ENCODE measurements at regions not wholly inside any gene's neighbourhood (a gene's known extent, or its start where the extent isn't known, plus 50 kb on each side); places are given as distances from the start of the nearest gene placed in this dataset.
A peak's percentile ranks its signal among the peaks of the same experiment; 100 is the strongest.
"Not testable (repeated sequence)": the region's sequence is repeated elsewhere in the genome, so short reads cannot be mapped to it uniquely, and the experiment has no call there.

DNA sequence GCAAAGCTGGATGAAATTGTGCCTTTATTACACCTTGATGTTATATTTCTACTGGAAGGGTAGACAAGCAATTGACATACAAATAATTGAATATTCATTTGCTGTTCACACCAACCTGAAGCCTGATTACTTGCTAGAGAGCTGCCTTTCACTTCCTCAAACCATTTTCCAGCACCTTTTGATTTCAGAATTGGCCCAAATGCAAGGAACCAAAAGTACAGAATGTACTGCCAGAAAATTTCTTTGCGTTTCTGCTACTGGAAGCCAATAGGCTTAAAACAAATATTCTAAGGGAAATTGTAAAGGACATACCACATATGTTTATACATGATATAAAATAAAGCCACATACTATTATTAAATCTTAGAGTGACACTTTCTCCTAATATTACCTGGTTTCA is 94.5 kb downstream of the RFPL4B start:
- Histone ChIP-seq H3K4me1 (ENCODE audit: low read length) (peaks cover 10% of the 10 kb centered on the region), H3K36me3 (ENCODE audit: insufficient read depth, low read length) (no peaks in the 10 kb centered on the region), H2AFZ (ENCODE audit: low read length) (no peak overlapping the region), H3K4me3 (ENCODE audit: low read length) (no peak overlapping the region), H3K9ac (ENCODE audit: low read length) (no peak overlapping the region), H3K79me2 (ENCODE audit: low read length) (no peaks in the 10 kb centered on the region), H3K9me2 (replicated peaks; ENCODE audit: insufficient read depth, low read length) (no peaks in the 10 kb centered on the region), H3K27me3 (ENCODE audit: low read length) (no peaks in the 10 kb centered on the region), H3K9me3 (ENCODE audit: low read length) (no peaks in the 10 kb centered on the region), H4K20me1 (ENCODE audit: insufficient read depth, low read depth, low read length) (no peaks in the 10 kb centered on the region), H3K4me2 (ENCODE audit: low read depth, low read length, poor library complexity, severe bottlenecking) (no peak overlapping the region), H3K27ac (ENCODE audit: low read length) (no peak overlapping the region)
- no peak for DNase-seq

- DNase-seq, result no peak
- Histone ChIP-seq H3K4me1 (ENCODE audit: low read length) (peaks cover 10% of the 10 kb centered on the region), H3K4me2 (ENCODE audit: low read depth, low read length, poor library complexity, severe bottlenecking) (peak overlapping the region; percentile 21), H3K9ac (ENCODE audit: low read length) (no peak overlapping the region), H3K27ac (ENCODE audit: low read length) (no peak overlapping the region), H3K9me3 (ENCODE audit: low read length) (no peaks in the 10 kb centered on the region), H2AFZ (ENCODE audit: low read length) (no peak overlapping the region), H3K27me3 (ENCODE audit: low read length) (no peaks in the 10 kb centered on the region), H4K20me1 (ENCODE audit: insufficient read depth, low read depth, low read length) (no peaks in the 10 kb centered on the region), H3K4me3 (ENCODE audit: low read length) (no peak overlapping the region), H3K36me3 (ENCODE audit: insufficient read depth, low read length) (no peaks in the 10 kb centered on the region), H3K79me2 (ENCODE audit: low read length) (no peaks in the 10 kb centered on the region), H3K9me2 (replicated peaks; ENCODE audit: insufficient read depth, low read length) (no peaks in the 10 kb centered on the region)
These were observed 96.3 kb downstream of the RFPL4B start for GRCh38 chr6:112443179-112444065.

- H3K9me2 ChIP-seq (replicated peaks; ENCODE audit: insufficient read depth, low read length); H2AFZ ChIP-seq (ENCODE audit: low read length); H3K79me2 ChIP-seq (ENCODE audit: low read length); H3K27ac ChIP-seq (ENCODE audit: low read length); H3K9me3 ChIP-seq (ENCODE audit: low read length); H3K9ac ChIP-seq (ENCODE audit: low read length); H3K4me3 ChIP-seq (ENCODE audit: low read length); H3K27me3 ChIP-seq (ENCODE audit: low read length); H3K4me2 ChIP-seq (ENCODE audit: low read depth, low read length, poor library complexity, severe bottlenecking); H3K4me1 ChIP-seq (ENCODE audit: low read length); DNase-seq; H4K20me1 ChIP-seq (ENCODE audit: insufficient read depth, low read depth, low read length); H3K36me3 ChIP-seq (ENCODE audit: insufficient read depth, low read length): not testable (repeated sequence)
These were observed 101.7 kb downstream of the RFPL4B start for GRCh38 chr6:112448786-112449185.

- Histone ChIP-seq H2AFZ (ENCODE audit: low read length) (no peak overlapping the region), H3K9me2 (replicated peaks; ENCODE audit: insufficient read depth, low read length) (no peaks in the 10 kb centered on the region), H3K9me3 (ENCODE audit: low read length) (no peaks in the 10 kb centered on the region), H3K27ac (ENCODE audit: low read length) (no peak overlapping the region), H3K9ac (ENCODE audit: low read length) (no peak overlapping the region), H4K20me1 (ENCODE audit: insufficient read depth, low read depth, low read length) (no peaks in the 10 kb centered on the region), H3K4me2 (ENCODE audit: low read depth, low read length, poor library complexity, severe bottlenecking) (no peak overlapping the region), H3K27me3 (ENCODE audit: low read length) (0 out of 2 replicates have a peak, but pooled peaks cover 2% of the 10 kb centered on the region), H3K4me3 (ENCODE audit: low read length) (no peak overlapping the region), H3K4me1 (ENCODE audit: low read length) (no peaks in the 10 kb centered on the region), H3K36me3 (ENCODE audit: insufficient read depth, low read length) (no peaks in the 10 kb centered on the region), H3K79me2 (ENCODE audit: low read length) (no peaks in the 10 kb centered on the region)
- DNase-seq, result no peak
These were observed 103.5 kb downstream of the RFPL4B start for GRCh38 chr6:112450663-112451062.

DNA sequence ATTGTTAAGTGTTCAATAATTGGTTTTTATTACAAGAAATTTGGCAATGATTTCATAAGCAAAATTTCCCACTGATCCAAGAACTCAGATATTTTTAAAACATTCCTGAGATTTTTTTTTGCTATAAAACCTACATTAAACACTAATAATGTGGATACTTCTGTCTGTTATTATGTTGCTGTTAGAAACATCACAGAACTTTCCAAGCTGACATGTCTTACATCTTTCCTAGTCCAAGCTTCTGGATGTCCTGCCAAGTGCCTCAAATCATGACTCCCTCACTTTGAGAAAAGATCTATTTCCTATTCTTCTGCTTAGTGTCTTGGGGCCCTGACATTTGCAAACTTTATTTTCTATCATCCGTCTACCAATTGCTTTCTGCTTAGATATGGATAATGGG is 110.8 kb downstream of the RFPL4B start:
- no peak overlapping the region for H3K9ac ChIP-seq (ENCODE audit: low read length)
- H3K4me1 ChIP-seq (ENCODE audit: low read length), result no peaks in the 10 kb centered on the region
- H3K9me2 ChIP-seq (replicated peaks; ENCODE audit: insufficient read depth, low read length), result no peaks in the 10 kb centered on the region
- H3K4me2 ChIP-seq (ENCODE audit: low read depth, low read length, poor library complexity, severe bottlenecking), result no peak overlapping the region
- no peak for DNase-seq
- no peaks in the 10 kb centered on the region for H3K27me3 ChIP-seq (ENCODE audit: low read length)
- no peak overlapping the region for H3K4me3 ChIP-seq (ENCODE audit: low read length)
- no peaks in the 10 kb centered on the region for H3K79me2 ChIP-seq (ENCODE audit: low read length)
- H3K27ac ChIP-seq (ENCODE audit: low read length), result no peak overlapping the region
- H2AFZ ChIP-seq (ENCODE audit: low read length), result no peak overlapping the region
- H4K20me1 ChIP-seq (ENCODE audit: insufficient read depth, low read depth, low read length), result no peaks in the 10 kb centered on the region
- no peaks in the 10 kb centered on the region for H3K36me3 ChIP-seq (ENCODE audit: insufficient read depth, low read length)
- H3K9me3 ChIP-seq (ENCODE audit: low read length), result no peaks in the 10 kb centered on the region

- Histone ChIP-seq H3K27me3 (ENCODE audit: low read length) (no peaks in the 10 kb centered on the region), H3K27ac (ENCODE audit: low read length) (no peak overlapping the region), H3K9me3 (ENCODE audit: low read length) (no peaks in the 10 kb centered on the region), H3K9ac (ENCODE audit: low read length) (no peak overlapping the region), H3K4me2 (ENCODE audit: low read depth, low read length, poor library complexity, severe bottlenecking) (no peak overlapping the region), H4K20me1 (ENCODE audit: insufficient read depth, low read depth, low read length) (no peaks in the 10 kb centered on the region), H3K4me3 (ENCODE audit: low read length) (no peak overlapping the region), H3K79me2 (ENCODE audit: low read length) (no peaks in the 10 kb centered on the region), H3K4me1 (ENCODE audit: low read length) (no peaks in the 10 kb centered on the region), H3K9me2 (replicated peaks; ENCODE audit: insufficient read depth, low read length) (no peaks in the 10 kb centered on the region), H2AFZ (ENCODE audit: low read length) (no peak overlapping the region), H3K36me3 (ENCODE audit: insufficient read depth, low read length) (no peaks in the 10 kb centered on the region)
- DNase-seq, result no peak
These were observed 112.7 kb downstream of the RFPL4B start for GRCh38 chr6:112459758-112460304.

GRCh38 chr6:112464901-112465665 is 118.0 kb downstream of the RFPL4B start:
- no peak overlapping the region for H3K27ac ChIP-seq (ENCODE audit: low read length)
- no peak overlapping the region for H2AFZ ChIP-seq (ENCODE audit: low read length)
- H3K9me3 ChIP-seq (ENCODE audit: low read length), result no peaks in the 10 kb centered on the region

More at GRCh38 chr6:112464901-112465665, 118.0 kb downstream of the RFPL4B start:
- H3K27me3 ChIP-seq (ENCODE audit: low read length), result no peaks in the 10 kb centered on the region
- H3K4me3 ChIP-seq (ENCODE audit: low read length), result no peak overlapping the region
- H3K36me3 ChIP-seq (ENCODE audit: insufficient read depth, low read length), result no peaks in the 10 kb centered on the region
- no peaks in the 10 kb centered on the region for H4K20me1 ChIP-seq (ENCODE audit: insufficient read depth, low read depth, low read length)
- no peaks in the 10 kb centered on the region for H3K79me2 ChIP-seq (ENCODE audit: low read length)
- no peaks in the 10 kb centered on the region for H3K9me2 ChIP-seq (replicated peaks; ENCODE audit: insufficient read depth, low read length)
- peaks cover 25% of the 10 kb centered on the region for H3K4me1 ChIP-seq (ENCODE audit: low read length)
- H3K9ac ChIP-seq (ENCODE audit: low read length), result no peak overlapping the region
- no peak for DNase-seq
- H3K4me2 ChIP-seq (ENCODE audit: low read depth, low read length, poor library complexity, severe bottlenecking), result no peak overlapping the region

Data from Karpas-422 (cell line).